SH-SY5Y (cell line): ENCODE measurements at regions not wholly inside any gene's neighbourhood (a gene's known extent, or its start where the extent isn't known, plus 50 kb on each side); places are given as distances from the start of the nearest gene placed in this dataset.

ENCODE experiments used
- GATA2 ChIP-seq: IDR thresholded peaks from 2 replicates; pipeline ENCODE4 v1.6.1; 2011; ENCODE audit warnings: mild to moderate bottlenecking, low read depth, low read length
- GATA3 ChIP-seq: IDR thresholded peaks from 2 replicates; pipeline ENCODE4 v1.6.1; 2011; ENCODE audit warnings: low read depth, mild to moderate bottlenecking, low read length, moderate library complexity

DNA sequence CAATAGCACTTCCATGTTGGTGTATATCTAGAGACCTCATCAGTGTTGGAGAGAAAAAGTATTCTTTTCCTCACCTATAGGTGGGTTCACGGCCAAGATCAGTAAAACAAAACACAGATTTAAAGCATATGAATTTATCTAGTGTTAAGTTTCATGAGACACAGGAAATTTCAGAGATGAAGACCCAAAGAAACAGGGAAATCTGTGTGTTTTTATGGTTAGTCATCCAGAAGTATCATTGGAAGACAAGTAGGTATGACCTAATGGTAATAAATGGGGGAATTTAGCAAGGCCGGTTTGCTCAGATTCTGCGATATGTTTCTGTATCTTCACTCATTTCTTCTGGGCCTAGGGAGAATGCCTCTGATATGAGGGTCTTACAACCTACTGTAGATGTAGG lies 419.6 kb upstream of the MARCKS start:
- TF ChIP-seq GATA2 = no peak
- no peak for TF ChIP-seq GATA3
